ENCODE measurements at regions not wholly inside any gene's neighbourhood (a gene's known extent, or its start where the extent isn't known, plus 50 kb on each side); places are given as distances from the start of the nearest gene placed in this dataset.

GRCh38 chr10:78928330-78928729, 140.4 kb upstream of the ZMIZ1 start:
- ChIA-PET POLR2A (ENCODE audit: unreplicated experiment) (no interaction called here), CTCF (interaction anchor here (1.0 kb wide), 1 partner anchor 45 kb away, joined by 3 read pairs; no protein-coding TSS in a partner anchor)
- H3K4me2 ChIP-seq (ENCODE audit: low read length) = no peak overlapping the region
- intact Hi-C loops (cut with micrococcal nuclease) = no loop called here
- no peaks in the 10 kb centered on the region for H3K27me3 ChIP-seq (ENCODE audit: low read length)
- no peak overlapping the region for H2AFZ ChIP-seq (ENCODE audit: low read length)
- DNase-seq = no peak
- H3F3A ChIP-seq (ENCODE audit: low read length, unreplicated experiment) = peaks cover 11% of the 10 kb centered on the region
- H3K9me2 ChIP-seq (replicated peaks; ENCODE audit: low read length) = no peaks in the 10 kb centered on the region
- H4K20me1 ChIP-seq (ENCODE audit: low read length) = no peaks in the 10 kb centered on the region
- TF ChIP-seq CTCF (conservative IDR thresholded peaks at IDR 0.05; ENCODE audit: low read depth, low read length) = no peak
- no peak for TF ChIP-seq EZH2phosphoT487 (IDR thresholded peaks at IDR 0.05; ENCODE audit: borderline replicate concordance, low read length)
- no peak for TF ChIP-seq EZH2 (IDR thresholded peaks at IDR 0.05; ENCODE audit: low read length, unreplicated experiment)
- H3K4me1 ChIP-seq (ENCODE audit: insufficient read depth, low read length) = peaks cover 66% of the 10 kb centered on the region
- no peak for ATAC-seq
- H3K4me3 ChIP-seq (ENCODE audit: low read length) = no peak overlapping the region
- H3K9ac ChIP-seq (ENCODE audit: low read length) = no peak overlapping the region
- no TSS peak for BruUV-seq (replicated peaks)
- H3K36me3 ChIP-seq (ENCODE audit: low read depth, low read length) = no peaks in the 10 kb centered on the region
- no peaks in the 10 kb centered on the region for H3K79me2 ChIP-seq (ENCODE audit: low read length)
- no peak overlapping the region for H3K27ac ChIP-seq (ENCODE audit: low read length)
- no peaks in the 10 kb centered on the region for H3K9me3 ChIP-seq (ENCODE audit: low read length)

GRCh38 chr10:78929541-78929940, 139.2 kb upstream of the ZMIZ1 start:
- no TSS peak for BruUV-seq (replicated peaks)
- no peaks in the 10 kb centered on the region for H3K9me2 ChIP-seq (replicated peaks; ENCODE audit: low read length)

More at GRCh38 chr10:78929541-78929940, 139.2 kb upstream of the ZMIZ1 start:
- H3K4me3 ChIP-seq (ENCODE audit: low read length) = no peak overlapping the region
- H3K27ac ChIP-seq (ENCODE audit: low read length) = no peak overlapping the region
- no peaks in the 10 kb centered on the region for H3K36me3 ChIP-seq (ENCODE audit: low read depth, low read length)
- H3F3A ChIP-seq (ENCODE audit: low read length, unreplicated experiment) = peaks cover 11% of the 10 kb centered on the region
- H3K4me1 ChIP-seq (ENCODE audit: insufficient read depth, low read length) = peaks cover 54% of the 10 kb centered on the region
- intact Hi-C loops (cut with micrococcal nuclease) = no loop called here
- POLR2A ChIA-PET (ENCODE audit: unreplicated experiment) = no interaction called here
- no peak for TF ChIP-seq EZH2 (IDR thresholded peaks at IDR 0.05; ENCODE audit: low read length, unreplicated experiment)
- no peak for TF ChIP-seq EZH2phosphoT487 (IDR thresholded peaks at IDR 0.05; ENCODE audit: borderline replicate concordance, low read length)
- TF ChIP-seq CTCF (conservative IDR thresholded peaks at IDR 0.05; ENCODE audit: low read depth, low read length) = no peak
- CTCF ChIA-PET = no interaction called here
- no peak overlapping the region for H3K9ac ChIP-seq (ENCODE audit: low read length)
- no peaks in the 10 kb centered on the region for H4K20me1 ChIP-seq (ENCODE audit: low read length)
- no peaks in the 10 kb centered on the region for H3K27me3 ChIP-seq (ENCODE audit: low read length)
- no peaks in the 10 kb centered on the region for H3K79me2 ChIP-seq (ENCODE audit: low read length)
- DNase-seq (no peak), ATAC-seq (no peak)
- H2AFZ ChIP-seq (ENCODE audit: low read length) = no peak overlapping the region
- no peak overlapping the region for H3K4me2 ChIP-seq (ENCODE audit: low read length)
- H3K9me3 ChIP-seq (ENCODE audit: low read length) = no peaks in the 10 kb centered on the region

Data from PC-3 (cell line).